IgD-negative memory B cell (primary cell): ENCODE measurements at regions not wholly inside any gene's neighbourhood (a gene's known extent, or its start where the extent isn't known, plus 50 kb on each side); places are given as distances from the start of the nearest gene placed in this dataset.

ENCODE experiments used
- H3K27ac Mint-ChIP-seq, 3 donors: one replicate each; pipeline ENCODE4 v1.8.0; 2020 to 2022; ENCODE audit warnings: mild to moderate bottlenecking in 3 of 3, mixed read lengths in 3 of 3, moderate library complexity in 1 of 3
- H3K27me3 Mint-ChIP-seq: one replicate; pipeline ENCODE4 v1.8.0; 2021; ENCODE audit warnings: mixed read lengths
- H3K36me3 Mint-ChIP-seq: one replicate; pipeline ENCODE4 v1.8.0; 2020; ENCODE audit warnings: mild to moderate bottlenecking, mixed read lengths
- H3K4me1 Mint-ChIP-seq, 3 donors: one replicate each; pipeline ENCODE4 v1.8.0; 2020 to 2022; ENCODE audit warnings: mixed read lengths in 3 of 3, mild to moderate bottlenecking in 1 of 3
- H3K4me3 Mint-ChIP-seq, 4 donors: one replicate each; pipeline ENCODE4 v1.8.0; 2020 to 2022; ENCODE audit warnings: mild to moderate bottlenecking in 4 of 4, mixed read lengths in 4 of 4, moderate library complexity in 3 of 4
- H3K9me3 Mint-ChIP-seq, 3 donors: one replicate each; pipeline ENCODE4 v1.8.0; 2020 to 2021; ENCODE audit warnings: mixed read lengths in 3 of 3, mild to moderate bottlenecking in 1 of 3

- peaks cover 10% of the 10 kb centered on the region for H3K27me3 Mint-ChIP-seq
These were observed 377.7 kb downstream of the THBS2 start for GRCh38 chr6:168875811-168876576.

GRCh38 chr6:168874637-168875036 lies 379.0 kb downstream of the THBS2 start:
- no peak overlapping the region for H3K4me3 Mint-ChIP-seq
- H3K27me3 Mint-ChIP-seq, result peaks cover 8% of the 10 kb centered on the region
- peaks cover 2% of the 10 kb centered on the region for H3K36me3 Mint-ChIP-seq
- H3K27ac Mint-ChIP-seq, result no peak overlapping the region
- H3K9me3 Mint-ChIP-seq, result no peaks in the 10 kb centered on the region
- peaks cover 0 to 2% (median 0%) of the 10 kb centered on the region in 3 donors for H3K4me1 Mint-ChIP-seq

More at GRCh38 chr6:168875811-168876576, 377.7 kb downstream of the THBS2 start:
- Mint-ChIP-seq H3K36me3 (peaks cover 2% of the 10 kb centered on the region), H3K4me1 (peaks cover 0 to 2% (median 0%) of the 10 kb centered on the region in 3 donors), H3K27ac (peak overlapping the region in 1 of 3 donors; percentile 35), H3K9me3 (no peaks in the 10 kb centered on the region), H3K4me3 (no peak overlapping the region)

DNA sequence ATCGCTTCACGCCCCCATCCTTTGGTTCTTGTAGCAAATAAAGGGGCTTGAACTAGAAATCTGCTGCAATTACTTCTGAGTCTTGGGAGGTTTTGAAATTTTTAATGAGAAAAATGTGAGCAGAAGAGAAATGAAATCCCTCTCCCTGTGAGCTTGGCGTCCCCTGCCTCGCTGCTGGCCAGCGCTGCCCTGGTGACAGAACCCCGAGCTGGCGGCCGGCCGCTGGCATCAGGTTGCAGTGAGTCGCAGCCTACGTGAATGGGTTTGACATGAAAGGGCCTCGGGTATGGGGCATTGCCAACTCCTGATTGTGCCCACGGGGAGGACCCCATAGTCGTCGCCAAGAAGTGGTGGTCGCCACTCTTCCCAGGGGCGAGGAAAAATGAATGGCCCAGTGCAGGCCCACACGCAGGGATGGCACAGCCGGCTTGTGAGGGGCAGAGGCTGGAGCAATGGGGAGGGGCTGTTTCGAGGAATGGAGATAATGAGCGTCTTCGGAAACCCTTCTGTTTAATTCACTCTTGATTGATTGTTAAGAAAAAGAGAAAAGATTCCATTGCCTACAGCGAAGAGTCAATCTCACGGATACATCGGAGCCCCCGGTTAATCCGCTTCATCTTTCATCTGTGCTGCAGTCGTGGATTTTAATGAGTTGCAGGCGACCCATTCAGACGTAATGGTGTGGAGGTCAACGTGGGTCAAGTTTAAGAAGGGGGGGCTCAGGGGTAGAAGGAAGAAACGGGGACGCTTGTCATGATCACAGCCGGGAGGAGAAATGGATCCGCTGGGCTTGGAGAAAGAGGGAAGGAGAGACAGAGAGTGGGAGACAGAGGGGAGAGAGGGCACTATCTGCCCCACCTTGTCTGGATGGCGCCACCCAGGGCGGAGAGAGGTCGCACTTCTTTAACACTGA lies 380.1 kb downstream of the THBS2 start:
- Mint-ChIP-seq H3K27ac (no peak overlapping the region), H3K36me3 (peaks cover 2% of the 10 kb centered on the region), H3K9me3 (peaks cover 0 to 1% (median 0%) of the 10 kb centered on the region in 3 donors), H3K4me3 (peak overlapping the region in 1 of 4 donors; percentile 31), H3K27me3 (peaks cover 8% of the 10 kb centered on the region), H3K4me1 (peaks cover 0 to 2% (median 0%) of the 10 kb centered on the region in 3 donors)

DNA sequence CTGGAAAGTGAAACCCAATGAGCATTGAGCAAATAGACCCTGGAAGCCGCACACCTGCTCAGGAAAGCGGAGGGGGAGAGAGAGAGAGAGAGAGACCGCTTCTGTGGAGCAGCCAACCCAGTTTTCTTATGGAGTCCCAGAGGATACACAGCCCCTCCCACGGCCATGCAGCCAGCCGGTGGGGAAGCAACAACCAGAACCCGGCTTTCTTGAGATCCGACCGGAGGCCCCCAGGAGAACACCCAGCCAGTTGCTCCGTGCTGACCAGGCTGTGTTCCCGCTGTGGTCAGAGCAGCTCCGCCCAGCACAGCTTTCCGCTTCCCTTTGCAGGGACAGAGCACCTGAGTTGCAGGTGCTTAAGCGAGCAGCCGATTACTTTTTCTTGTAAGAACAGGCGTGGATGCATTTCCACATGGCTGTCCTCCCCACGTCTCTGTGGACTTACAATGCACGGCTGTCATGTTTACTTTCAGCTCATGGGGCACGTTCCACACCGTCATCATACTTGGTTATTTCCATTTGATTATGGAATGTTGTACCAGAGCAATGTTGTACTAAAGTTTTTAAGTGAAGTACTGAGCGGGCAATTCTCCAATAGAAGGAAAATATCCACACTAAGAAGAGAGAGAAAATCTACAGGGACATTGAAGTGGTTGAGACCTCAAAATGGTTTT lies 381.9 kb downstream of the THBS2 start:
- H3K27ac Mint-ChIP-seq, result no peak overlapping the region
- H3K9me3 Mint-ChIP-seq, result peaks cover 0 to 1% (median 0%) of the 10 kb centered on the region in 3 donors
- no peak overlapping the region for H3K4me3 Mint-ChIP-seq

GRCh38 chr6:168870982-168871381 lies 382.7 kb downstream of the THBS2 start:
- peaks cover 0 to 1% (median 0%) of the 10 kb centered on the region in 3 donors for H3K9me3 Mint-ChIP-seq
- H3K36me3 Mint-ChIP-seq, result peaks cover 2% of the 10 kb centered on the region
- peaks cover 0 to 2% (median 0%) of the 10 kb centered on the region in 3 donors for H3K4me1 Mint-ChIP-seq
- H3K27me3 Mint-ChIP-seq, result peaks cover 8% of the 10 kb centered on the region
- no peak overlapping the region for H3K27ac Mint-ChIP-seq
- no peak overlapping the region for H3K4me3 Mint-ChIP-seq

More for the DNA sequence above, 381.9 kb downstream of the THBS2 start:
- H3K36me3 Mint-ChIP-seq, result peaks cover 2% of the 10 kb centered on the region
- peaks cover 0 to 2% (median 0%) of the 10 kb centered on the region in 3 donors for H3K4me1 Mint-ChIP-seq
- H3K27me3 Mint-ChIP-seq, result peaks cover 8% of the 10 kb centered on the region

DNA sequence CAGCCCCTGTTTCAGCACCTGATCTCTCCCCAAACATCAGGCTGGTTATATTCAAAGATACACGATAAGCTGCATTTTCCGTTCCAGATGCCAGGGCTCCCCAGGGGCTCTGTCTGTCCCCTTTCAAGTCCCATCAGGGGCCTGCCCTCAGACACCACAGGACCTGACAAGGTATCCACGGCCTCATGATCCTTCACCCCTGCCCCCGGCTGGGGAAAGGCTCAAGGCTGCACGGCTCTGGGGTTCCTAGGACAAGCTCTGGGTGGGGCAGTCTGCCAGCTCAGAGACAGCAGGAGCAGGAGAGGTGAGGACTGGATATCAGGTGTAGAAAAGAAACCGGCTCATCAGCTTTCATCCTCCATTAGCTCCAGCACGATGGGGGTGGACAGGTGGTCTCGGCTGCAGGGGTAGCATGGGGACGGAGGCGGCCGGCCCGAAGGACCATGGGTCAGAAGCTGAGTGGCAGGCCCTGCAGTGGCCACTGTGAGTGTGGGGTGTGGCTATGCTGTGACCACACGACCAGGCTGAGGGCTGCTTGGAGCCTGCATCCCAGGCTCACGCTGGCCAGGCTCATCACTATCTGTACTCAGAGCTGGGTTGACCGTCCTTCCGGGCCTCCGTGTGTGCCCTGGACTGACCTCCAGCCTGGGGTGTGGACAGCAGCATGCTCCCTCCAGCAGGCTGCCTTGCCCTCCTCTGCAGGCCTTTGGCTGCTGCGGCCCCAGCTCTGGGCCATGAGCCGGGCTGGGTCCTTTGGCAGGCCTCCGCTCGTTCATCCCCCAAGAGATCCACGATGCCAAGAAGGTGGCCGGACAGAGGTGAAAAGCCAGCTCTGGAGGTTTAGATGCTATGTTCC lies 386.2 kb downstream of the THBS2 start:
- peaks cover 0 to 1% (median 0%) of the 10 kb centered on the region in 3 donors for H3K9me3 Mint-ChIP-seq
- peak overlapping the region in 1 of 4 donors; percentile 74 for H3K4me3 Mint-ChIP-seq
- no peak overlapping the region for H3K27ac Mint-ChIP-seq
- H3K27me3 Mint-ChIP-seq, result peaks cover 3% of the 10 kb centered on the region
- no peaks in the 10 kb centered on the region for H3K36me3 Mint-ChIP-seq
- H3K4me1 Mint-ChIP-seq, result no peaks in the 10 kb centered on the region

GRCh38 chr6:168866534-168866933 lies 387.1 kb downstream of the THBS2 start:
- Mint-ChIP-seq H3K27me3 (peaks cover 3% of the 10 kb centered on the region), H3K4me3 (no peak overlapping the region), H3K9me3 (peaks cover 0 to 1% (median 0%) of the 10 kb centered on the region in 3 donors), H3K4me1 (no peaks in the 10 kb centered on the region), H3K36me3 (no peaks in the 10 kb centered on the region), H3K27ac (no peak overlapping the region)

GRCh38 chr6:168865522-168865921 lies 388.1 kb downstream of the THBS2 start:
- no peaks in the 10 kb centered on the region for H3K4me1 Mint-ChIP-seq
- peaks cover 0 to 1% (median 0%) of the 10 kb centered on the region in 3 donors for H3K9me3 Mint-ChIP-seq
- no peaks in the 10 kb centered on the region for H3K27me3 Mint-ChIP-seq
- no peaks in the 10 kb centered on the region for H3K36me3 Mint-ChIP-seq
- H3K27ac Mint-ChIP-seq, result no peak overlapping the region
- no peak overlapping the region for H3K4me3 Mint-ChIP-seq

- Mint-ChIP-seq H3K9me3 (peaks cover 0 to 1% (median 0%) of the 10 kb centered on the region in 3 donors), H3K4me1 (no peaks in the 10 kb centered on the region), H3K27ac (no peak overlapping the region), H3K36me3 (no peaks in the 10 kb centered on the region), H3K4me3 (no peak overlapping the region), H3K27me3 (no peaks in the 10 kb centered on the region)
These were observed 388.8 kb downstream of the THBS2 start for GRCh38 chr6:168864541-168865460.

- Mint-ChIP-seq H3K27me3 (no peaks in the 10 kb centered on the region), H3K9me3 (no peaks in the 10 kb centered on the region), H3K27ac (no peak overlapping the region), H3K4me3 (no peak overlapping the region), H3K4me1 (no peaks in the 10 kb centered on the region), H3K36me3 (no peaks in the 10 kb centered on the region)
These were observed 390.2 kb downstream of the THBS2 start for GRCh38 chr6:168863467-168863866.

- Mint-ChIP-seq H3K27me3 (no peaks in the 10 kb centered on the region), H3K36me3 (no peaks in the 10 kb centered on the region), H3K4me3 (no peak overlapping the region), H3K9me3 (no peaks in the 10 kb centered on the region), H3K27ac (no peak overlapping the region), H3K4me1 (no peaks in the 10 kb centered on the region)
These were observed 391.2 kb downstream of the THBS2 start for GRCh38 chr6:168862346-168862980.

- no peaks in the 10 kb centered on the region for H3K4me1 Mint-ChIP-seq
- no peaks in the 10 kb centered on the region for H3K27me3 Mint-ChIP-seq
- no peaks in the 10 kb centered on the region for H3K36me3 Mint-ChIP-seq
- no peak overlapping the region for H3K27ac Mint-ChIP-seq
- H3K9me3 Mint-ChIP-seq, result no peaks in the 10 kb centered on the region
- H3K4me3 Mint-ChIP-seq, result no peak overlapping the region
These were observed 392.7 kb downstream of the THBS2 start for GRCh38 chr6:168860987-168861386.

DNA sequence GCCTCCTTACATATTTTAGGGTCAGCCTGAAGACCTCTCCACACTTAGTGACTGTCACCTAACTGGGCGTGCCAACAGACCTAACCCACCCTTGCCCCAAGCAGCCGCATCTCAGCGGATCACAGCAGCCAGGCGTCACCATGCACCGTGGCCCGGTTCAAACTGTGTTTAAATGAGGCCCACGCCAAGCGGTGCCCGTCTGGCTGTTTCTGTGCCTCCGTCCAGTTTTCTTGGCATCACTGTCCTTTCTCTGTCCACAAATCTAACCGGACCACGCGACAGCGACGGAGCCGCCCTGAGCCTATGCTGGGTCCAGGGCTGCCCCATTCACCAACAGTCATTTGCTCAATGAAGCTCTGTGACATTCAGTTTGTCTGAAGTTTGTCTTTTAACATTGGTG lies 393.3 kb downstream of the THBS2 start:
- no peak overlapping the region for H3K27ac Mint-ChIP-seq
- H3K27me3 Mint-ChIP-seq, result no peaks in the 10 kb centered on the region
- no peaks in the 10 kb centered on the region for H3K36me3 Mint-ChIP-seq
- H3K4me3 Mint-ChIP-seq, result no peak overlapping the region
- H3K4me1 Mint-ChIP-seq, result no peaks in the 10 kb centered on the region
- no peaks in the 10 kb centered on the region for H3K9me3 Mint-ChIP-seq
